Esophagus squamous epithelium (tissue), 4 donors: ENCODE measurements at regions not wholly inside any gene's neighbourhood (a gene's known extent, or its start where the extent isn't known, plus 50 kb on each side); places are given as distances from the start of the nearest gene placed in this dataset.

Experiments used
- CTCF ChIP-seq, 6 experiments: fragments of 450-650 bp in 4 of 6; fragments of 200-600 bp in 2 of 6; sonication (generic) in 2 of 6; IDR thresholded peaks; one replicate each; pipeline ENCODE4 v1.5.1; 2016 to 2019; ENCODE audit warnings: antibody characterized with exemption in 6 of 6, mild to moderate bottlenecking in 4 of 6, moderate library complexity in 4 of 6
- POLR2A ChIP-seq, 4 donors: fragments of 450-650 bp; IDR thresholded peaks; one replicate each; pipeline ENCODE4 v1.6.1; 2017; ENCODE audit warnings: antibody characterized with exemption in 4 of 4, mild to moderate bottlenecking in 4 of 4, moderate library complexity in 3 of 4

DNA sequence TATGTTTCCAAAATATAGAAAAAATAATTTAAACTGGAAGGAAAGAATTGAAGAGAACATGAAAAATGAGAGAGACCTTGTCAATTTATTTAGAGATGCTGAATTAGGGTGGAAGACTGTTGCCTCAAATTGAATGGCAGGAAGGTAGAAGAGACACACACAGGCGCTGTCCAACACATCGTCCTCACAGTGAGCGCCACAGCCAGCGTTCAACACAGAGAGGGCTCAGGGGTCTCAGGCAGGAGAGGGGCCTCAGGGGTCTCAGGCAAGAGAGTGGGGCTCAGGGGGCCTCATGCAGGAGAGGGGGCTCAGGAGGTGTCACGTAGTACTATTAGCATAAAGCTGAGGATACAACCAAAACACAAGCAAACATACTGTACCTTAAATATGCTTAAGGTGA is 65.7 kb downstream of the TMEM18 start:
- TF ChIP-seq CTCF (IDR thresholded peaks at IDR 0.05) (no peak), POLR2A (IDR thresholded peaks at IDR 0.05) (no peak)
